ENCODE measurements at regions not wholly inside any gene's neighbourhood (a gene's known extent, or its start where the extent isn't known, plus 50 kb on each side); places are given as distances from the start of the nearest gene placed in this dataset.

- H3K36me3 ChIP-seq (ENCODE audit: low read length) = no peaks in the 10 kb centered on the region
- no peaks in the 10 kb centered on the region for H3F3A ChIP-seq (ENCODE audit: insufficient read depth)
- H3K4me3 ChIP-seq (ENCODE audit: insufficient read depth, low read length, poor library complexity, severe bottlenecking) = no peak overlapping the region
- TF ChIP-seq CTCF (IDR thresholded peaks at IDR 0.05; ENCODE audit: insufficient read depth, low read length, poor library complexity, severe bottlenecking) = no peak
- no peak for TF ChIP-seq EZH2phosphoT487 (conservative IDR thresholded peaks at IDR 0.05; ENCODE audit: low read length)
- H3K79me2 ChIP-seq (ENCODE audit: insufficient read depth, low read length) = no peaks in the 10 kb centered on the region
- no peaks in the 10 kb centered on the region for H3K9me2 ChIP-seq (replicated peaks; ENCODE audit: insufficient read depth, low read length)
- no peaks in the 10 kb centered on the region for H3K9me3 ChIP-seq (ENCODE audit: insufficient read depth, low read length)
- H3K27me3 ChIP-seq (ENCODE audit: low read length) = no peaks in the 10 kb centered on the region
- H2AFZ ChIP-seq (ENCODE audit: low read depth, low read length, severe bottlenecking) = no peak overlapping the region
- H3K27ac ChIP-seq (ENCODE audit: low read depth, low read length) = no peak overlapping the region
- H3K4me2 ChIP-seq (ENCODE audit: low read depth, low read length, poor library complexity, severe bottlenecking) = no peak overlapping the region
- H3K9ac ChIP-seq (ENCODE audit: low read length) = no peak overlapping the region
- H4K20me1 ChIP-seq (ENCODE audit: low read depth, low read length) = no peaks in the 10 kb centered on the region
Measured at GRCh38 chr6:78192057-78192456, 539.2 kb downstream of the MEI4 start.

- H3K9me3 ChIP-seq (ENCODE audit: insufficient read depth, low read length) = no peaks in the 10 kb centered on the region
- H3K36me3 ChIP-seq (ENCODE audit: low read length) = no peaks in the 10 kb centered on the region
- no peaks in the 10 kb centered on the region for H3F3A ChIP-seq (ENCODE audit: insufficient read depth)
- TF ChIP-seq EZH2phosphoT487 (conservative IDR thresholded peaks at IDR 0.05; ENCODE audit: low read length) = no peak
- no peak for TF ChIP-seq CTCF (IDR thresholded peaks at IDR 0.05; ENCODE audit: insufficient read depth, low read length, poor library complexity, severe bottlenecking)
- H3K9ac ChIP-seq (ENCODE audit: low read length) = no peak overlapping the region
- no peaks in the 10 kb centered on the region for H3K79me2 ChIP-seq (ENCODE audit: insufficient read depth, low read length)
- H3K9me2 ChIP-seq (replicated peaks; ENCODE audit: insufficient read depth, low read length) = no peaks in the 10 kb centered on the region
- H3K4me3 ChIP-seq (ENCODE audit: insufficient read depth, low read length, poor library complexity, severe bottlenecking) = no peak overlapping the region
- H4K20me1 ChIP-seq (ENCODE audit: low read depth, low read length) = no peaks in the 10 kb centered on the region
- H2AFZ ChIP-seq (ENCODE audit: low read depth, low read length, severe bottlenecking) = no peak overlapping the region
- H3K27me3 ChIP-seq (ENCODE audit: low read length) = no peaks in the 10 kb centered on the region
- no peak overlapping the region for H3K4me2 ChIP-seq (ENCODE audit: low read depth, low read length, poor library complexity, severe bottlenecking)
- no peak overlapping the region for H3K27ac ChIP-seq (ENCODE audit: low read depth, low read length)
Measured at GRCh38 chr6:78199044-78199443, 546.2 kb downstream of the MEI4 start.

- Histone ChIP-seq H3K27ac (ENCODE audit: low read depth, low read length) (no peak overlapping the region), H2AFZ (ENCODE audit: low read depth, low read length, severe bottlenecking) (no peak overlapping the region), H4K20me1 (ENCODE audit: low read depth, low read length) (no peaks in the 10 kb centered on the region), H3K9me2 (replicated peaks; ENCODE audit: insufficient read depth, low read length) (no peaks in the 10 kb centered on the region), H3K4me2 (ENCODE audit: low read depth, low read length, poor library complexity, severe bottlenecking) (no peak overlapping the region), H3K36me3 (ENCODE audit: low read length) (no peaks in the 10 kb centered on the region), H3K79me2 (ENCODE audit: insufficient read depth, low read length) (no peaks in the 10 kb centered on the region), H3F3A (ENCODE audit: insufficient read depth) (no peaks in the 10 kb centered on the region), H3K9me3 (ENCODE audit: insufficient read depth, low read length) (no peaks in the 10 kb centered on the region), H3K9ac (ENCODE audit: low read length) (no peak overlapping the region), H3K27me3 (ENCODE audit: low read length) (no peaks in the 10 kb centered on the region), H3K4me3 (ENCODE audit: insufficient read depth, low read length, poor library complexity, severe bottlenecking) (no peak overlapping the region)
- TF ChIP-seq EZH2phosphoT487 (conservative IDR thresholded peaks at IDR 0.05; ENCODE audit: low read length) (no peak), CTCF (IDR thresholded peaks at IDR 0.05; ENCODE audit: insufficient read depth, low read length, poor library complexity, severe bottlenecking) (no peak)
Measured at GRCh38 chr6:78222226-78222625, 569.4 kb downstream of the MEI4 start.

- Histone ChIP-seq H3K27me3 (ENCODE audit: low read length) (no peaks in the 10 kb centered on the region), H3F3A (ENCODE audit: insufficient read depth) (no peaks in the 10 kb centered on the region), H2AFZ (ENCODE audit: low read depth, low read length, severe bottlenecking) (no peak overlapping the region), H3K36me3 (ENCODE audit: low read length) (no peaks in the 10 kb centered on the region), H3K79me2 (ENCODE audit: insufficient read depth, low read length) (no peaks in the 10 kb centered on the region), H3K27ac (ENCODE audit: low read depth, low read length) (no peak overlapping the region), H3K9me2 (replicated peaks; ENCODE audit: insufficient read depth, low read length) (no peaks in the 10 kb centered on the region), H4K20me1 (ENCODE audit: low read depth, low read length) (no peaks in the 10 kb centered on the region), H3K4me2 (ENCODE audit: low read depth, low read length, poor library complexity, severe bottlenecking) (no peak overlapping the region), H3K9ac (ENCODE audit: low read length) (no peak overlapping the region), H3K4me3 (ENCODE audit: insufficient read depth, low read length, poor library complexity, severe bottlenecking) (no peak overlapping the region), H3K9me3 (ENCODE audit: insufficient read depth, low read length) (no peaks in the 10 kb centered on the region)
- TF ChIP-seq CTCF (IDR thresholded peaks at IDR 0.05; ENCODE audit: insufficient read depth, low read length, poor library complexity, severe bottlenecking) (no peak), EZH2phosphoT487 (conservative IDR thresholded peaks at IDR 0.05; ENCODE audit: low read length) (no peak)
Measured at GRCh38 chr6:78231002-78231401, 578.2 kb downstream of the MEI4 start.

Measured in SU-DHL-6 (cell line).